ENCODE measurements at regions not wholly inside any gene's neighbourhood (a gene's known extent, or its start where the extent isn't known, plus 50 kb on each side); places are given as distances from the start of the nearest gene placed in this dataset.

DNA sequence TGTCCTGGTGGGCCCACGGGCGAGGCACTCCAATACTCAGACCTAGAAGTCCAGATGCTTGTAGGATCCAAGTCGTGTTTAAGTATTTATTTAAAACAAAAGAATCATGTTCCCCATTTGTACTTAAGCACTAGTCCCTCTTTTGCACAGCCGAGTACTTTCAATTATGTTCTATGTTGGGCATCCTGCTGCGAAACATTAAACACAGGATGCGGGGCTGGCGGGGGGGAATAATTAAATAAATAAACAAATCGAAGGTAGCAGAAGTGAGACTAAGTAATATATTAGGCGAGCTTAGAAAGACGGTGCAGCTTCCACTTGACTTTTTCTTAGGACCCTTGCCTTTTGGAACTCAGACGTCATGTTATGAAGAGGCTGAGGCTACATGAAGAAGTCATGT lies 1129.2 kb upstream of the ACO1 start:
- TF ChIP-seq, protein P1, sequence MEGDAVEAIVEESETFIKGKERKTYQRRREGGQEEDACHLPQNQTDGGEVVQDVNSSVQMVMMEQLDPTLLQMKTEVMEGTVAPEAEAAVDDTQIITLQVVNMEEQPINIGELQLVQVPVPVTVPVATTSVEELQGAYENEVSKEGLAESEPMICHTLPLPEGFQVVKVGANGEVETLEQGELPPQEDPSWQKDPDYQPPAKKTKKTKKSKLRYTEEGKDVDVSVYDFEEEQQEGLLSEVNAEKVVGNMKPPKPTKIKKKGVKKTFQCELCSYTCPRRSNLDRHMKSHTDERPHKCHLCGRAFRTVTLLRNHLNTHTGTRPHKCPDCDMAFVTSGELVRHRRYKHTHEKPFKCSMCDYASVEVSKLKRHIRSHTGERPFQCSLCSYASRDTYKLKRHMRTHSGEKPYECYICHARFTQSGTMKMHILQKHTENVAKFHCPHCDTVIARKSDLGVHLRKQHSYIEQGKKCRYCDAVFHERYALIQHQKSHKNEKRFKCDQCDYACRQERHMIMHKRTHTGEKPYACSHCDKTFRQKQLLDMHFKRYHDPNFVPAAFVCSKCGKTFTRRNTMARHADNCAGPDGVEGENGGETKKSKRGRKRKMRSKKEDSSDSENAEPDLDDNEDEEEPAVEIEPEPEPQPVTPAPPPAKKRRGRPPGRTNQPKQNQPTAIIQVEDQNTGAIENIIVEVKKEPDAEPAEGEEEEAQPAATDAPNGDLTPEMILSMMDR (IDR thresholded peaks at IDR 0.05): no peak
- TF ChIP-seq EZH2 (IDR thresholded peaks at IDR 0.05) (no peak), EZH2phosphoT487 (IDR thresholded peaks at IDR 0.05) (no peak)

Measured in neural progenitor cell (in vitro differentiated cells).